Ovary (tissue), 3 donors: ENCODE measurements at regions not wholly inside any gene's neighbourhood (a gene's known extent, or its start where the extent isn't known, plus 50 kb on each side); places are given as distances from the start of the nearest gene placed in this dataset.

ENCODE experiments used
- EP300 ChIP-seq: sonication (generic); formaldehyde crosslinking; IDR thresholded peaks from one replicate; pipeline ENCODE4 v1.6.1; 2017; ENCODE audit warnings: antibody characterized with exemption
- POLR2A ChIP-seq: fragments of 450-650 bp; IDR thresholded peaks from one replicate; pipeline ENCODE4 v1.6.1; 2017; ENCODE audit warnings: antibody characterized with exemption, mild to moderate bottlenecking, moderate library complexity
- TF ChIP-seq, protein P1 (sequence below), 3 donors: fragments of 450-650 bp in 2 of 3; fragments of 200-600 bp in 1 of 3; IDR thresholded peaks; one replicate each; pipeline versions ENCODE4 v1.5.1 to v1.8.0; 2016 to 2022; ENCODE audit warnings: antibody characterized with exemption in 3 of 3, mild to moderate bottlenecking in 1 of 3
- donor health status: DM: no; HTN: no; CAD: no.

DNA sequence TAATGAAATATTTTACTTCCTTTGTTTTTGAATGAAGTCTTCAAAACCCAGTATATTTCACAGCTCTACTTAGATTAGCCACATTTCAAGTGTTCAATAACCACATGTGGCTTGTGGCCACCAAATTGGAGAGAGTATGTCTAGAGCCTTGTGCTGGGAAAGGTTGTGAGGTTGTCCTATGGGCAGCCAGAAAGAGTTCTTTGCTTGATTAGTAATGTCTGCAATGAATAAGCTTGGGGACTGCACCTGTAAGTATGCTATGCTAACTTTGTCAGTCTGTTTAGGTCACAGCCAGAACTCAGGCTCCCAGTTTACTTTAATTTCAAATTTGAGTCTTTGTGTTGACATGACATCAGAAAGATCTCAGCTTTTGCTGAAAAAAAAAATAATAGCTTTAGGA is 294.9 kb upstream of the SOX14 start:
- TF ChIP-seq, protein P1, sequence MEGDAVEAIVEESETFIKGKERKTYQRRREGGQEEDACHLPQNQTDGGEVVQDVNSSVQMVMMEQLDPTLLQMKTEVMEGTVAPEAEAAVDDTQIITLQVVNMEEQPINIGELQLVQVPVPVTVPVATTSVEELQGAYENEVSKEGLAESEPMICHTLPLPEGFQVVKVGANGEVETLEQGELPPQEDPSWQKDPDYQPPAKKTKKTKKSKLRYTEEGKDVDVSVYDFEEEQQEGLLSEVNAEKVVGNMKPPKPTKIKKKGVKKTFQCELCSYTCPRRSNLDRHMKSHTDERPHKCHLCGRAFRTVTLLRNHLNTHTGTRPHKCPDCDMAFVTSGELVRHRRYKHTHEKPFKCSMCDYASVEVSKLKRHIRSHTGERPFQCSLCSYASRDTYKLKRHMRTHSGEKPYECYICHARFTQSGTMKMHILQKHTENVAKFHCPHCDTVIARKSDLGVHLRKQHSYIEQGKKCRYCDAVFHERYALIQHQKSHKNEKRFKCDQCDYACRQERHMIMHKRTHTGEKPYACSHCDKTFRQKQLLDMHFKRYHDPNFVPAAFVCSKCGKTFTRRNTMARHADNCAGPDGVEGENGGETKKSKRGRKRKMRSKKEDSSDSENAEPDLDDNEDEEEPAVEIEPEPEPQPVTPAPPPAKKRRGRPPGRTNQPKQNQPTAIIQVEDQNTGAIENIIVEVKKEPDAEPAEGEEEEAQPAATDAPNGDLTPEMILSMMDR (IDR thresholded peaks at IDR 0.05): no peak
- TF ChIP-seq POLR2A: no peak
- no peak for TF ChIP-seq EP300
